HG03565 (cell line): ENCODE measurements at regions not wholly inside any gene's neighbourhood (a gene's known extent, or its start where the extent isn't known, plus 50 kb on each side); places are given as distances from the start of the nearest gene placed in this dataset.
"Not testable (repeated sequence)": the region's sequence is repeated elsewhere in the genome, so short reads cannot be mapped to it uniquely, and the experiment has no call there.

Experiments
- ATAC-seq: cut with Tn5 transposase; IDR thresholded peaks from one replicate; pipeline ENCODE4 v1.9.1; 2021; ENCODE audit warnings: mild to moderate bottlenecking, moderate library complexity; ENCODE audit not compliant: unreplicated experiment

GRCh38 chr5:77910602-77911188 is 134.6 kb upstream of the TBCA start:
- no peak for ATAC-seq

GRCh38 chr5:77909237-77909636 is 133.1 kb upstream of the TBCA start:
- no peak for ATAC-seq

- ATAC-seq: no peak
Observed at GRCh38 chr5:77908787-77909186, 132.6 kb upstream of the TBCA start.

- ATAC-seq: no peak
Observed at GRCh38 chr5:77907786-77908185, 131.6 kb upstream of the TBCA start.

GRCh38 chr5:77906806-77907205 is 130.7 kb upstream of the TBCA start:
- no peak for ATAC-seq

GRCh38 chr5:77904362-77904761 is 128.2 kb upstream of the TBCA start:
- no peak for ATAC-seq

- no peak for ATAC-seq
Observed at GRCh38 chr5:77900691-77901090, 124.6 kb upstream of the TBCA start.

- no peak for ATAC-seq
Observed at GRCh38 chr5:77898385-77898784, 122.2 kb upstream of the TBCA start.

GRCh38 chr5:77896338-77896737 is 120.2 kb upstream of the TBCA start:
- no peak for ATAC-seq

GRCh38 chr5:77894103-77894502 is 118.0 kb upstream of the TBCA start:
- ATAC-seq: not testable (repeated sequence)

- ATAC-seq: no peak
Observed at GRCh38 chr5:77893225-77893860, 117.2 kb upstream of the TBCA start.

- ATAC-seq: no peak
Observed at GRCh38 chr5:77892061-77893010, 116.2 kb upstream of the TBCA start.

- ATAC-seq: no peak
Observed at GRCh38 chr5:77885519-77885918, 109.4 kb upstream of the TBCA start.

- no peak for ATAC-seq
Observed at GRCh38 chr5:77882670-77883257, 106.6 kb upstream of the TBCA start.

- no peak for ATAC-seq
Observed at GRCh38 chr5:77881528-77881927, 105.4 kb upstream of the TBCA start.

- no peak for ATAC-seq
Observed at GRCh38 chr5:77877516-77878355, 101.6 kb upstream of the TBCA start.

GRCh38 chr5:77876862-77877502 is 100.8 kb upstream of the TBCA start:
- ATAC-seq: no peak

GRCh38 chr5:77876316-77876715 is 100.2 kb upstream of the TBCA start:
- no peak for ATAC-seq

GRCh38 chr5:77874691-77875090 is 98.6 kb upstream of the TBCA start:
- no peak for ATAC-seq

- no peak for ATAC-seq
Observed at GRCh38 chr5:77873239-77873638, 97.1 kb upstream of the TBCA start.
